K562 (cell line): ENCODE measurements at regions not wholly inside any gene's neighbourhood (a gene's known extent, or its start where the extent isn't known, plus 50 kb on each side); places are given as distances from the start of the nearest gene placed in this dataset.
"Not testable (repeated sequence)": the region's sequence is repeated elsewhere in the genome, so short reads cannot be mapped to it uniquely, and the experiment has no call there.

Source experiments
- ATAC-seq: fragments of 200-7000 bp; cut with Tn5 transposase; 3 replicates; pipeline ENCODE4 v1.9.1; 2020; ENCODE audit warnings: moderate library complexity
- BruUV-seq: library from RNA; stranded (reverse); fragments of 400-500 nt; replicated peaks from 2 replicates; lab custom pipeline; 2021; lab: Mats Ljungman, UMichigan
- CTCF ChIA-PET: fragments of 300-600 bp; formaldehyde crosslinking; extraction: SDS; loops from one replicate; lab custom pipeline; 2021; ENCODE audit warnings: low intra/inter-chr PET ratio; lab: Yijun Ruan, JAX
- POLR2A ChIA-PET: fragments of 300-600, 350-650 bp; sonication (Branson Sonifier 250); formaldehyde crosslinking; extraction: SDS; loops from one replicate; lab custom pipeline; 2021; ENCODE audit warnings: antibody characterized with exemption, inconsistent platforms; lab: Yijun Ruan, JAX
- DNase-seq, 4 experiments: peaks; one replicate each; pipeline versions ENCODE4 v3.0.0 to v3.0.0-alpha.2; 2011 to 2018; ENCODE audit warnings: low spot score in 3 of 4, mixed read lengths in 3 of 4; ENCODE audit errors: extremely low read depth in 1 of 4
- FAIRE-seq: peaks from 2 replicates; lab custom pipeline; 2011; peaks lifted over from hg19 to GRCh38; lab: Jason Lieb, UNC
- H2AFZ ChIP-seq: 2 replicates; pipeline ENCODE4 v1.6.0; 2011; ENCODE audit warnings: low read depth, low read length, control low read depth, inconsistent platforms
- H3K27ac ChIP-seq: fragments of 200-600 bp; 3 replicates; pipeline ENCODE4 v1.8.0; 2011; ENCODE audit warnings: low read depth, mild to moderate bottlenecking, control low read depth, inconsistent platforms, low read length, moderate library complexity, mixed read lengths; ENCODE audit errors: extremely low read depth
- H3K27me3 ChIP-seq, 2 experiments: fragments of 300-600 bp in 1 of 2; 2 replicates in 1 of 2; 3 replicates in 1 of 2; pipeline versions ENCODE4 v1.6.0 to v1.8.0; 2011; ENCODE audit warnings: inconsistent platforms in 2 of 2, low read length in 2 of 2, mild to moderate bottlenecking in 1 of 2, mixed read lengths in 1 of 2, moderate library complexity in 1 of 2; ENCODE audit not compliant: control insufficient read depth in 2 of 2, insufficient read depth in 2 of 2
- H3K36me3 ChIP-seq: fragments of 300-600 bp; 3 replicates; pipeline ENCODE4 v1.8.0; 2011; ENCODE audit warnings: mild to moderate bottlenecking, low read length, inconsistent platforms; ENCODE audit not compliant: control insufficient read depth, insufficient read depth
- H3K4me1 ChIP-seq, 2 experiments: fragments of 200-600 bp in 1 of 2; replicated peaks in 1 of 2; 2 replicates in 1 of 2; 3 replicates in 1 of 2; pipeline versions ENCODE4 v1.5.1 to v1.8.0; 2011; ENCODE audit warnings: inconsistent platforms in 2 of 2, low read length in 2 of 2, mild to moderate bottlenecking in 1 of 2, mixed read lengths in 1 of 2, moderate library complexity in 1 of 2; ENCODE audit not compliant: control insufficient read depth in 2 of 2, insufficient read depth in 2 of 2
- H3K4me2 ChIP-seq: 2 replicates; pipeline ENCODE4 v1.6.1; 2011; ENCODE audit warnings: low read length, control low read depth, inconsistent platforms, mixed read lengths; ENCODE audit not compliant: insufficient read depth
- H3K4me3 ChIP-seq: fragments of 200-600 bp; sonication (generic), shearing (Covaris generic); 2 replicates; pipeline ENCODE4 v1.5.1; 2016; ENCODE audit warnings: control low read depth, inconsistent platforms
- H3K79me2 ChIP-seq: fragments of 200-600 bp; 3 replicates; pipeline ENCODE4 v1.8.0; 2011; ENCODE audit warnings: low read length, inconsistent platforms; ENCODE audit not compliant: control insufficient read depth, insufficient read depth
- H3K9ac ChIP-seq, 2 experiments: 2 replicates each; pipeline versions ENCODE4 v1.6.0 to v1.6.1; 2011; ENCODE audit warnings: low read depth in 2 of 2, low read length in 2 of 2, control low read depth in 1 of 2, inconsistent platforms in 1 of 2, mild to moderate bottlenecking in 1 of 2, mixed read lengths in 1 of 2; ENCODE audit not compliant: insufficient read depth in 1 of 2
- H3K9me1 ChIP-seq: one replicate; pipeline ENCODE4 v1.6.0; 2011; ENCODE audit warnings: inconsistent platforms, mild to moderate bottlenecking, low read length, moderate library complexity; ENCODE audit not compliant: control insufficient read depth, insufficient read depth
- H3K9me3 ChIP-seq: replicated peaks from 2 replicates; pipeline ENCODE4 v1.5.1; 2011; ENCODE audit warnings: low read depth, low read length, inconsistent platforms; ENCODE audit not compliant: control insufficient read depth, insufficient read depth
- H4K20me1 ChIP-seq: replicated peaks from 2 replicates; pipeline ENCODE4 v1.6.1; 2011; ENCODE audit warnings: low read length, inconsistent platforms, mixed read lengths; ENCODE audit not compliant: control insufficient read depth, insufficient read depth
- WGBS: fragments of 100-300 bp; shearing (Covaris generic); methylation state at CpG from one replicate; pipeline ENCODE4 v1.1.6; 2016; ENCODE audit warnings: low coverage, mixed read lengths; ENCODE audit not compliant: insufficient coverage; ENCODE audit errors: missing lambda C conversion rate; 5-methylcytosine and 5-hydroxymethylcytosine counted together
- in situ Hi-C: fragments of 300-500 bp; cut with MboI; formaldehyde crosslinking; loops from 4 replicates; pipeline ENCODE4 v1.15.0; 2018; ENCODE audit warnings: inconsistent platforms, mixed read lengths
- intact Hi-C: fragments of 100-400 bp; cut with micrococcal nuclease; formaldehyde crosslinking; loops from 2 replicates; pipeline ENCODE4 v1.14.2; 2022
- TF ChIP-seq, protein P1 (sequence below), 2 experiments: fragments of 450-650 bp in 1 of 2; IDR thresholded peaks; 2 replicates each; pipeline ENCODE4 v1.6.1; 2011 to 2017; ENCODE audit warnings: low read depth in 2 of 2, antibody characterized with exemption in 1 of 2, borderline replicate concordance in 1 of 2, low read length in 1 of 2, mild to moderate bottlenecking in 1 of 2, mixed read lengths in 1 of 2; ENCODE audit not compliant: control insufficient read depth in 1 of 2

DNA sequence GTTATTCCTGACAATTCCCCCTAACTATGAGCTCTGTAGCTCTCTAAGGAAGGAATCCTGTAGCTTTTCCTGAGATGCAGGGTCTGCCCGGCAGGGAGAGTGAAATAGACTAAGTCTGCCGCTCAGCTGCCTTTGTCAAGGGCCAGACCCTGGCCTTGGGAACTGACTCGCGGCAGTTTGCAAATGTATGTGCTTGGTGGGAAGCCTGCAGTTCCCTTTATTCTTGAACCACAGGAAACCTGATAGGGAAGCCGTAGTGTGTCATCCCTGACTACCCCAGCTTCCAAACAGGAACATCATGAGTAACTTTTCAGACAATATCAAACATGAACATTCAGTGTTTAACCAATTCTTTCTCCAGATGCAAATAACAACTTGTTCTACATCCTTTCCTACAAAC lies 78.7 kb upstream of the IFNGR1 start (continued):
- TF ChIP-seq, protein P1, sequence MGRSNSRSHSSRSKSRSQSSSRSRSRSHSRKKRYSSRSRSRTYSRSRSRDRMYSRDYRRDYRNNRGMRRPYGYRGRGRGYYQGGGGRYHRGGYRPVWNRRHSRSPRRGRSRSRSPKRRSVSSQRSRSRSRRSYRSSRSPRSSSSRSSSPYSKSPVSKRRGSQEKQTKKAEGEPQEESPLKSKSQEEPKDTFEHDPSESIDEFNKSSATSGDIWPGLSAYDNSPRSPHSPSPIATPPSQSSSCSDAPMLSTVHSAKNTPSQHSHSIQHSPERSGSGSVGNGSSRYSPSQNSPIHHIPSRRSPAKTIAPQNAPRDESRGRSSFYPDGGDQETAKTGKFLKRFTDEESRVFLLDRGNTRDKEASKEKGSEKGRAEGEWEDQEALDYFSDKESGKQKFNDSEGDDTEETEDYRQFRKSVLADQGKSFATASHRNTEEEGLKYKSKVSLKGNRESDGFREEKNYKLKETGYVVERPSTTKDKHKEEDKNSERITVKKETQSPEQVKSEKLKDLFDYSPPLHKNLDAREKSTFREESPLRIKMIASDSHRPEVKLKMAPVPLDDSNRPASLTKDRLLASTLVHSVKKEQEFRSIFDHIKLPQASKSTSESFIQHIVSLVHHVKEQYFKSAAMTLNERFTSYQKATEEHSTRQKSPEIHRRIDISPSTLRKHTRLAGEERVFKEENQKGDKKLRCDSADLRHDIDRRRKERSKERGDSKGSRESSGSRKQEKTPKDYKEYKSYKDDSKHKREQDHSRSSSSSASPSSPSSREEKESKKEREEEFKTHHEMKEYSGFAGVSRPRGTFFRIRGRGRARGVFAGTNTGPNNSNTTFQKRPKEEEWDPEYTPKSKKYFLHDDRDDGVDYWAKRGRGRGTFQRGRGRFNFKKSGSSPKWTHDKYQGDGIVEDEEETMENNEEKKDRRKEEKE (IDR thresholded peaks at IDR 0.05; ENCODE audit: borderline replicate concordance in 1 of 2, control insufficient read depth in 1 of 2, low read depth in 2 of 2, low read length in 1 of 2): no peak

DNA sequence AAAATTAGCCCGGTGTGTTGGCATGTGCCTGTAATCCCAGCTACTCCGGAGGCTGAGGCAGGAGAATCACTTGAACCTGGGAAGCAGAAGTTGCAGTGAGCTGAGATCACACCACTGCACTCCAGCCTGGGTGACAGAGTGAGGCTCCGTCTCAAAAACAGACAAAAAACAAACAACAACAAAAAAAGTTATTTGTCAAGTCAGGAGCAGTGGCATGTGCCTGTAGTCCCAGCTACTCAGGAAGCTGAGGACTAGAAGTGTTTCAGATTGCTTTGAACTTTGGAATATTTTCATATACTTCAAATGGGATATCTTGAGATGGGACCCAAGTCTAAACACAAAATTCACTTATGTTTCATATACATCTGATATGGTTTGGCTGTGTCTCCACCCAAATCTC lies 73.1 kb upstream of the IFNGR1 start:
- not testable (repeated sequence) for BruUV-seq

More for the DNA sequence above, 73.1 kb upstream of the IFNGR1 start:
- DNase-seq, POLR2A ChIA-PET, CTCF ChIA-PET, H3K4me1 ChIP-seq, H2AFZ ChIP-seq, in situ Hi-C loops, H3K4me2 ChIP-seq, H3K9ac ChIP-seq, ATAC-seq, intact Hi-C loops, H3K9me3 ChIP-seq, H4K20me1 ChIP-seq, FAIRE-seq, H3K79me2 ChIP-seq, H3K9me1 ChIP-seq, H3K36me3 ChIP-seq, H3K4me3 ChIP-seq, H3K27ac ChIP-seq: not testable (repeated sequence)
- H3K27me3 ChIP-seq: peaks cover 0 to 11% of the 10 kb centered on the region in 2 experiments; a peak in 3 of 5 replicates
- WGBS: 0% methylated on average over 3 of the region's 3 CpGs
